AG10803 (cell line): ENCODE measurements at regions not wholly inside any gene's neighbourhood (a gene's known extent, or its start where the extent isn't known, plus 50 kb on each side); places are given as distances from the start of the nearest gene placed in this dataset.
A peak's percentile ranks its signal among the peaks of the same experiment; 100 is the strongest.

Experiments used
- DNase-seq: peaks from one replicate; pipeline ENCODE4 v3.0.0; 2010; ENCODE audit warnings: low read depth
- H3K4me3 ChIP-seq: 2 replicates; pipeline ENCODE4 v1.5.1; 2011; ENCODE audit warnings: mild to moderate bottlenecking, low read length, control low read depth
- TF ChIP-seq, protein P1 (sequence below): conservative IDR thresholded peaks from 2 replicates; pipeline ENCODE4 v1.5.1; 2011; ENCODE audit warnings: mild to moderate bottlenecking, low read length, control low read depth, inconsistent platforms

DNA sequence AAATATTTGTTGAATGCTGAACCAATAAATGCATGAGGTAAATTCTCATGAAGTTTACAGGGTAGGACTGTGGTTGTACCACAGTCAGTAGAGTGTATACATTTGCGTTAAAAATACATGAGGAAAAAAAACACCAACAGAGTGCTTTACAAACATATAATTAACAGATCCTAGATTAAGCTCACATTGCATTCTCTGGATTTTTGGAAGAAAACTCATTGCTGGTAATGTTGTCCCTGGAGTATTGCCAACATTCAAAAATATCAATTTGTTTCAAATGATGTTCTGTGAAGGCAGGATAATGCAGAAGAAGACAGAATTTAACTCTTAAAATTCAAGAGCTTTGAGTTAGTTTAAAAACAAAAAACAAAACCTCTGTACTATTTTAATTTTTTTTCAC lies 95.5 kb downstream of the MBL2 start:
- TF ChIP-seq, protein P1, sequence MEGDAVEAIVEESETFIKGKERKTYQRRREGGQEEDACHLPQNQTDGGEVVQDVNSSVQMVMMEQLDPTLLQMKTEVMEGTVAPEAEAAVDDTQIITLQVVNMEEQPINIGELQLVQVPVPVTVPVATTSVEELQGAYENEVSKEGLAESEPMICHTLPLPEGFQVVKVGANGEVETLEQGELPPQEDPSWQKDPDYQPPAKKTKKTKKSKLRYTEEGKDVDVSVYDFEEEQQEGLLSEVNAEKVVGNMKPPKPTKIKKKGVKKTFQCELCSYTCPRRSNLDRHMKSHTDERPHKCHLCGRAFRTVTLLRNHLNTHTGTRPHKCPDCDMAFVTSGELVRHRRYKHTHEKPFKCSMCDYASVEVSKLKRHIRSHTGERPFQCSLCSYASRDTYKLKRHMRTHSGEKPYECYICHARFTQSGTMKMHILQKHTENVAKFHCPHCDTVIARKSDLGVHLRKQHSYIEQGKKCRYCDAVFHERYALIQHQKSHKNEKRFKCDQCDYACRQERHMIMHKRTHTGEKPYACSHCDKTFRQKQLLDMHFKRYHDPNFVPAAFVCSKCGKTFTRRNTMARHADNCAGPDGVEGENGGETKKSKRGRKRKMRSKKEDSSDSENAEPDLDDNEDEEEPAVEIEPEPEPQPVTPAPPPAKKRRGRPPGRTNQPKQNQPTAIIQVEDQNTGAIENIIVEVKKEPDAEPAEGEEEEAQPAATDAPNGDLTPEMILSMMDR, result no peak
- DNase-seq, result peak; percentile 8
- no peak overlapping the region for H3K4me3 ChIP-seq

DNA sequence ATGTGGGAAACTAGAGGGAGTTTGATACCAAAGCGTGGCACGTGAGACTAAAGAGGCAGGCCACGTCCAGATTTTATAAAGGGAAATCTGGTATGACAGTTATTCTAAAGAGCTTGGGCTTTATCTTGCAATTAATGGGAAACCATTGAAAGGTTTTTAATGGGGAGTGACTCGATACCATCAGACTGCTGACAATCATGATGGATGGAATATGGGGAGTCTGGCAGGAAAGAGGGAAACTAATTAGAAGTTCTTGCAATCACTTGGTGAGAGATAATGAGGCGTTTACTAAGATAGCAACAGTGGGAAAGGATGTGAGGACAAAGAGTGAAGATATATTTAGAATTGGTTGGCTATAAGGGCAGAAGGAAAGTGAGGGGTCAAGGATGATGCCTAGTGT lies 94.0 kb downstream of the MBL2 start:
- no peak for DNase-seq
- H3K4me3 ChIP-seq, result no peak overlapping the region
- TF ChIP-seq, protein P1, result no peak

DNA sequence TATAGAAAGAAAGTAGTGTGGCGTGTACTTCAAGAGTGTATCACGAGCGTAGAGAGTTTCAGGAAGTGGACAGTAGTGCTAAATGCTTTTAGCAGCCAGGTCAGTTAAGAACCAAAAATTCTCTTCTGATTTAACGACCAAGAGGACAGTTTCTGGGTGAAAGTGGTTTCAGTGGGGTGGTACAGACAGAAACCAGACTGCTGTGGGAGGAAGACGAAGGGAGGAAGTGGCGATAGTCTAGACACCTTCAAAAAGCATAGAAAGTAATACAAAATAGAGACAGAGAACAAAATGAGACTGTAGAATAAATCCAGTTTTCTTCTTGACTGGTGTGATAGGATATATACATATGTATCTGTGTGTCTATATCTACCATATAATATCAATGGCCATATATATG lies 93.5 kb downstream of the MBL2 start:
- no peak for DNase-seq
- TF ChIP-seq, protein P1, result no peak
- no peak overlapping the region for H3K4me3 ChIP-seq

DNA sequence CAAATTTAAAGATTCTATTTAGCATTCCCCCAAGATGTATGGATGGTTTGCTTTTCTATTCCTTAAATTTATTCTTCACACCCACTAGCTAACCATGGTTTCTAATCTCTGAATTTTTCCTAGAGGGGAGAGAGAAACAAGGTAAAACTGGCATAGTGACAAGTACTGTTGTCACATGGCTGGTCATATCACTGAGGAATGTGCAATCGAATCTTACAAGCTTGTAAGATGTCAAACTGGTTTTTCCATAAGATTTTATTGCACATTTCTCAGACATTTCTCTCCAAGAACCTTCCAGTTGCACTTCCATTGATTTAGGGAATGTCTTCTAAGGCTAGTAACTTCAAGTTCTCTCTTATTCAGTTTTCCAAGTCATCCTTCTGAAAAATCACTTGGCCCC lies 89.8 kb downstream of the MBL2 start:
- DNase-seq, result no peak
- no peak overlapping the region for H3K4me3 ChIP-seq
- TF ChIP-seq, protein P1, result no peak

DNA sequence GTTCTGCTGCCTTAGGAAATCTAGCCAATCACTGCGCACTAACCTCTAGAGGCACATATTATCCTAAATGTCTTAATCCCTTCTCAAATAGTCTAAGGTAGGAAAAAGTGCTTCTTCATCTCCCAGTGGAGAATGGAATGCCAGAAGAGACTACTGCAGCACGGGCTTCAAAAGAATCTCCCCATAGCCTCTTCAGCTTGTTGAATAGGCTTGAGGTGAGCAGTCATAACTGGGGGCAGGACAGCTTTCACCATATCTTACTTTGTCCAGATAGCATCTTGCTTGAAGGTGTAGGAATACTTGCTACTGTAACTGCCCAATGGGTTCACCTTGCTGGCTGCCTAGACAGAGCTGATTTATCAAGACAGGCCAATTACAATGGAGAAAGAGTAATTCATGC lies 88.8 kb downstream of the MBL2 start:
- H3K4me3 ChIP-seq, result no peak overlapping the region
- TF ChIP-seq, protein P1, result no peak
- DNase-seq, result no peak

DNA sequence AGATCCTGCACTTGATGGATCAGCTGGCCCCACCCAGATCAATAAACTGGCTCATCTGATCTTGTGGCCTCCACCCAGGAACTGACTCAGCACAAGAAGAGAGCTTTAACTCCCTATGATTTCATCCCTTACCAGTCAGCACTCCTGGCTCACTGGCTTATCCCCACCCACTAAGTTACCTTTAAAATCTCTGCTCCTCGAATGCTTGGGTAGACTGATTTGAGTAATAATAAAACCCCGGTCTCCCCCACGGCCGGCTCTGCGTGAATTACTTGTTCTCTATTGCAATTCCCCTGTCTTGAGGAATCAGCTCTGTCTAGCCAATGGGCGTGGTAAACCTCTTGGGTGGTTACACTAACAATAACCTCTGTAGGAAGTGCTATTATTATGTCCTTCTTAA lies 83.7 kb downstream of the MBL2 start:
- no peak for DNase-seq
- TF ChIP-seq, protein P1, result no peak
- H3K4me3 ChIP-seq, result no peak overlapping the region

DNA sequence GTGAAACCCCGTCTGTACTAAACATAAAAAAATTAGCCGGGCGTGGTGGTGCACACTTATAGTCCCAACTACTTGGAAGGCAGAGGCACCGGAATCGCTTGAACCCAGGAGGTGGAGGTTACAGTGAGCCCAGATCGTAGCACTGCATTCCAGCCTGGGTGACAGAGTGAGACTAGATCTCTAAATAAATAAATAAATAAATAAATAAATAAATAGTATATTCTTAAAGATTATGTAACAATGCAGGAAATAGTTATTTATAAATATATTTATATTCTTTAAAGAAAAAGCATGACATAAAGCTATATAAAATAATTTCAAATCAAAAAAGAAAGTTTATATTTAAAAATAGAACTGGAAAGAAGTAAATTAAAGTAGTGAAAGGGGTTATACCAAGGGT lies 76.4 kb downstream of the MBL2 start:
- no peak overlapping the region for H3K4me3 ChIP-seq
- no peak for DNase-seq
- TF ChIP-seq, protein P1, result no peak
